ENCODE measurements at regions not wholly inside any gene's neighbourhood (a gene's known extent, or its start where the extent isn't known, plus 50 kb on each side); places are given as distances from the start of the nearest gene placed in this dataset.

GRCh38 chr7:124635416-124635815, 130.2 kb downstream of the GPR37 start:
- ATAC-seq: no peak
- no peak for DNase-seq (ENCODE audit: low read depth in 1 of 2, low spot score in 1 of 2)
- 2% methylated on average over 1 of the region's 1 CpG for WGBS (ENCODE audit: missing lambda C conversion rate)
- TF ChIP-seq NPAS2 (CRISPR knock-in tag; IDR thresholded peaks at IDR 0.05; ENCODE audit: borderline replicate concordance) (no peak), JUN (IDR thresholded peaks at IDR 0.05) (no peak), PBX3 (IDR thresholded peaks at IDR 0.05) (no peak), BCL3 (IDR thresholded peaks at IDR 0.05) (no peak), TP53 (CRISPR knock-in tag; IDR thresholded peaks at IDR 0.05) (no peak), ESRRA (IDR thresholded peaks at IDR 0.05; ENCODE audit: borderline replicate concordance, low read length) (no peak), ZSCAN20 (CRISPR knock-in tag; IDR thresholded peaks at IDR 0.05) (no peak), RFX5 (IDR thresholded peaks at IDR 0.05) (no peak), PHF8 (IDR thresholded peaks at IDR 0.05; ENCODE audit: borderline replicate concordance, low read depth) (no peak), MAFK (IDR thresholded peaks at IDR 0.05; ENCODE audit: partially characterized antibody) (no peak), RNF2 (IDR thresholded peaks at IDR 0.05; ENCODE audit: borderline replicate concordance, low read depth) (no peak), CEBPB (IDR thresholded peaks at IDR 0.05) (no peak), CHD2 (IDR thresholded peaks at IDR 0.05; ENCODE audit: low read length, partially characterized antibody) (no peak), TFCP2L1 (CRISPR knock-in tag; IDR thresholded peaks at IDR 0.05) (no peak), HOXB13 (CRISPR knock-in tag; IDR thresholded peaks at IDR 0.05; ENCODE audit: low read depth) (no peak)
- POLR2A ChIA-PET: no interaction called here
- Histone ChIP-seq H3K4me3 (no peak overlapping the region), H3K9me3 (no peaks in the 10 kb centered on the region), H3K27ac (no peak overlapping the region), H3K4me1 (no peaks in the 10 kb centered on the region), H3K4me2 (no peak overlapping the region)
- CTCF ChIA-PET: no interaction called here
- no peak for FAIRE-seq

- no peak for FAIRE-seq
- TF ChIP-seq ZSCAN20 (CRISPR knock-in tag; IDR thresholded peaks at IDR 0.05) (no peak), HOXA7 (CRISPR knock-in tag; IDR thresholded peaks at IDR 0.05) (no peak), BCL3 (IDR thresholded peaks at IDR 0.05) (no peak), NFE2L2 (conservative IDR thresholded peaks at IDR 0.05; ENCODE audit: low read length) (no peak), RNF2 (IDR thresholded peaks at IDR 0.05; ENCODE audit: borderline replicate concordance, low read depth) (no peak), JUNB (IDR thresholded peaks at IDR 0.05) (no peak), CHD2 (IDR thresholded peaks at IDR 0.05; ENCODE audit: low read length, partially characterized antibody) (no peak), PBX3 (IDR thresholded peaks at IDR 0.05) (no peak), FOSB (CRISPR knock-in tag; IDR thresholded peaks at IDR 0.05) (no peak), TFCP2L1 (CRISPR knock-in tag; IDR thresholded peaks at IDR 0.05) (no peak)
- TF ChIP-seq, protein P1, sequence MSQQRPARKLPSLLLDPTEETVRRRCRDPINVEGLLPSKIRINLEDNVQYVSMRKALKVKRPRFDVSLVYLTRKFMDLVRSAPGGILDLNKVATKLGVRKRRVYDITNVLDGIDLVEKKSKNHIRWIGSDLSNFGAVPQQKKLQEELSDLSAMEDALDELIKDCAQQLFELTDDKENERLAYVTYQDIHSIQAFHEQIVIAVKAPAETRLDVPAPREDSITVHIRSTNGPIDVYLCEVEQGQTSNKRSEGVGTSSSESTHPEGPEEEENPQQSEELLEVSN (IDR thresholded peaks at IDR 0.05; ENCODE audit: borderline replicate concordance, low read depth): no peak
- TF ChIP-seq, protein P2, sequence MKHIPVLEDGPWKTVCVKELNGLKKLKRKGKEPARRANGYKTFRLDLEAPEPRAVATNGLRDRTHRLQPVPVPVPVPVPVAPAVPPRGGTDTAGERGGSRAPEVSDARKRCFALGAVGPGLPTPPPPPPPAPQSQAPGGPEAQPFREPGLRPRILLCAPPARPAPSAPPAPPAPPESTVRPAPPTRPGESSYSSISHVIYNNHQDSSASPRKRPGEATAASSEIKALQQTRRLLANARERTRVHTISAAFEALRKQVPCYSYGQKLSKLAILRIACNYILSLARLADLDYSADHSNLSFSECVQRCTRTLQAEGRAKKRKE (CRISPR knock-in tag; IDR thresholded peaks at IDR 0.05; ENCODE audit: low read depth): no peak
These were observed 131.9 kb downstream of the GPR37 start for GRCh38 chr7:124633740-124634139.

More at GRCh38 chr7:124633740-124634139, 131.9 kb downstream of the GPR37 start:
- Histone ChIP-seq H3K4me3 (no peak overlapping the region), H3K27ac (no peak overlapping the region), H3K4me2 (no peak overlapping the region), H3K4me1 (no peaks in the 10 kb centered on the region), H3K9me3 (no peaks in the 10 kb centered on the region)
- ChIA-PET POLR2A (no interaction called here), CTCF (no interaction called here)
- no peak for ATAC-seq
- no peak for DNase-seq (ENCODE audit: low read depth in 1 of 2, low spot score in 1 of 2)
- 45% methylated on average over 6 of the region's 6 CpGs for WGBS (ENCODE audit: missing lambda C conversion rate)

All from A549 (cell line).